ENCODE measurements at regions not wholly inside any gene's neighbourhood (a gene's known extent, or its start where the extent isn't known, plus 50 kb on each side); places are given as distances from the start of the nearest gene placed in this dataset.

GRCh38 chr4:115944146-115944905 is 830.9 kb upstream of the NDST4 start:
- Histone ChIP-seq H3K36me3 (no peaks in the 10 kb centered on the region), H3K27me3 (no peaks in the 10 kb centered on the region), H3K27ac (no peak overlapping the region), H3K9me3 (no peaks in the 10 kb centered on the region), H3K4me1 (no peaks in the 10 kb centered on the region), H3K4me3 (no peak overlapping the region)
- intact Hi-C loops (cut with DNase I; ENCODE audit: low total_unique reads) = no loop called here
- WGBS, 5 donors = 80 to 93% (median 91%) methylated on average over 5 of the region's 5 CpGs
- no peak for DNase-seq
- no peak for TF ChIP-seq POLR2A (IDR thresholded peaks at IDR 0.05)
- no peak for TF ChIP-seq CTCF (IDR thresholded peaks at IDR 0.05)
- TF ChIP-seq EP300 (IDR thresholded peaks at IDR 0.05) = no peak

- intact Hi-C loops (cut with DNase I; ENCODE audit: low total_unique reads) = no loop called here
- H3K4me1 ChIP-seq = no peaks in the 10 kb centered on the region
- WGBS, 5 donors = 58 to 66% (median 61%) methylated on average over 4 of the region's 4 CpGs
Observed at GRCh38 chr4:115938764-115939443, 825.5 kb upstream of the NDST4 start.

GRCh38 chr4:115929373-115929772 is 816.0 kb upstream of the NDST4 start:
- TF ChIP-seq CTCF (IDR thresholded peaks at IDR 0.05) = no peak
- no peak for DNase-seq
- Histone ChIP-seq H3K27ac (no peak overlapping the region), H3K36me3 (no peaks in the 10 kb centered on the region), H3K4me1 (no peaks in the 10 kb centered on the region), H3K4me3 (no peak overlapping the region), H3K9me3 (no peaks in the 10 kb centered on the region), H3K27me3 (no peaks in the 10 kb centered on the region)
- intact Hi-C loops (cut with DNase I; ENCODE audit: low total_unique reads) = no loop called here
- 79 to 98% (median 92%) methylated on average over 1 of the region's 1 CpG for WGBS, 5 donors

More at GRCh38 chr4:115938764-115939443, 825.5 kb upstream of the NDST4 start:
- H3K27ac ChIP-seq = no peak overlapping the region
- no peak for TF ChIP-seq POLR2A (IDR thresholded peaks at IDR 0.05)
- no peak for TF ChIP-seq POLR2AphosphoS5 (IDR thresholded peaks at IDR 0.05)
- no peak for TF ChIP-seq CTCF (IDR thresholded peaks at IDR 0.05)
- no peak for TF ChIP-seq EP300 (IDR thresholded peaks at IDR 0.05)
- H3K9me3 ChIP-seq = no peaks in the 10 kb centered on the region
- H3K36me3 ChIP-seq = no peaks in the 10 kb centered on the region
- no peak overlapping the region for H3K4me3 ChIP-seq
- DNase-seq = no peak
- no peaks in the 10 kb centered on the region for H3K27me3 ChIP-seq

GRCh38 chr4:115927382-115927781 is 814.0 kb upstream of the NDST4 start:
- H3K27me3 ChIP-seq = no peaks in the 10 kb centered on the region
- TF ChIP-seq POLR2AphosphoS5 (IDR thresholded peaks at IDR 0.05) (no peak), POLR2A (IDR thresholded peaks at IDR 0.05) (no peak), EP300 (IDR thresholded peaks at IDR 0.05) (no peak), CTCF (IDR thresholded peaks at IDR 0.05) (no peak)
- no peaks in the 10 kb centered on the region for H3K4me1 ChIP-seq
- WGBS, 5 donors = 69 to 88% (median 85%) methylated on average over 5 of the region's 5 CpGs
- intact Hi-C loops (cut with DNase I; ENCODE audit: low total_unique reads) = no loop called here
- no peak overlapping the region for H3K27ac ChIP-seq
- H3K36me3 ChIP-seq = no peaks in the 10 kb centered on the region
- no peak overlapping the region for H3K4me3 ChIP-seq
- no peaks in the 10 kb centered on the region for H3K9me3 ChIP-seq
- no peak for DNase-seq
